ENCODE measurements at regions not wholly inside any gene's neighbourhood (a gene's known extent, or its start where the extent isn't known, plus 50 kb on each side); places are given as distances from the start of the nearest gene placed in this dataset.

DNA sequence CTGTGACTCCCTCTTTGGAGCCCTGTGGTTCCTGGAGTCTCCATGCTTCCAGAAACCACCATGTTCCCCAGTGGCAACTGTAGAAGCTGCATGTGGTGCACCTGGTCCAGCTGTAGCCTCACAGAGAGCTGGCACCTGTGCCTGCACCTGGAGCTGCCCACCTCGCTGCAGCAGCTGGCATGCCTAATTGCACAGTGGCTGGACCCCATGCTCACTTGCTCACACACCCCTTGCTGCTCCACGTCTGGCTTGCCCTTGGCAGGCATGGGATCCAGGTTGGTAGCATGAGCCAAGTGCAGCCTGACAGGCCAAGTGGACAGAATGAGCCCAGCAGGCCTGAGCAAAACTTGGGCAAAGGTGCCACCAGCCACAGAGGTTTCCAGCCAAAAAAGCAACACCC lies 680.1 kb downstream of the MATN1 start (continued):
- TF ChIP-seq, protein P1, sequence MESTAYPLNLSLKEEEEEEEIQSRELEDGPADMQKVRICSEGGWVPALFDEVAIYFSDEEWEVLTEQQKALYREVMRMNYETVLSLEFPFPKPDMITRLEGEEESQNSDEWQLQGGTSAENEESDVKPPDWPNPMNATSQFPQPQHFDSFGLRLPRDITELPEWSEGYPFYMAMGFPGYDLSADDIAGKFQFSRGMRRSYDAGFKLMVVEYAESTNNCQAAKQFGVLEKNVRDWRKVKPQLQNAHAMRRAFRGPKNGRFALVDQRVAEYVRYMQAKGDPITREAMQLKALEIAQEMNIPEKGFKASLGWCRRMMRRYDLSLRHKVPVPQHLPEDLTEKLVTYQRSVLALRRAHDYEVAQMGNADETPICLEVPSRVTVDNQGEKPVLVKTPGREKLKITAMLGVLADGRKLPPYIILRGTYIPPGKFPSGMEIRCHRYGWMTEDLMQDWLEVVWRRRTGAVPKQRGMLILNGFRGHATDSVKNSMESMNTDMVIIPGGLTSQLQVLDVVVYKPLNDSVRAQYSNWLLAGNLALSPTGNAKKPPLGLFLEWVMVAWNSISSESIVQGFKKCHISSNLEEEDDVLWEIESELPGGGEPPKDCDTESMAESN (CRISPR knock-in tag; conservative IDR thresholded peaks at IDR 0.05) = no peak
- no peak for TF ChIP-seq SAFB2 (CRISPR knock-in tag; IDR thresholded peaks at IDR 0.05; ENCODE audit: borderline replicate concordance, low read depth)
- no peak for TF ChIP-seq ZNF292 (CRISPR knock-in tag; IDR thresholded peaks at IDR 0.05; ENCODE audit: borderline replicate concordance, low read depth)
- no peak for TF ChIP-seq ZNF317 (CRISPR knock-in tag; IDR thresholded peaks at IDR 0.05)

DNA sequence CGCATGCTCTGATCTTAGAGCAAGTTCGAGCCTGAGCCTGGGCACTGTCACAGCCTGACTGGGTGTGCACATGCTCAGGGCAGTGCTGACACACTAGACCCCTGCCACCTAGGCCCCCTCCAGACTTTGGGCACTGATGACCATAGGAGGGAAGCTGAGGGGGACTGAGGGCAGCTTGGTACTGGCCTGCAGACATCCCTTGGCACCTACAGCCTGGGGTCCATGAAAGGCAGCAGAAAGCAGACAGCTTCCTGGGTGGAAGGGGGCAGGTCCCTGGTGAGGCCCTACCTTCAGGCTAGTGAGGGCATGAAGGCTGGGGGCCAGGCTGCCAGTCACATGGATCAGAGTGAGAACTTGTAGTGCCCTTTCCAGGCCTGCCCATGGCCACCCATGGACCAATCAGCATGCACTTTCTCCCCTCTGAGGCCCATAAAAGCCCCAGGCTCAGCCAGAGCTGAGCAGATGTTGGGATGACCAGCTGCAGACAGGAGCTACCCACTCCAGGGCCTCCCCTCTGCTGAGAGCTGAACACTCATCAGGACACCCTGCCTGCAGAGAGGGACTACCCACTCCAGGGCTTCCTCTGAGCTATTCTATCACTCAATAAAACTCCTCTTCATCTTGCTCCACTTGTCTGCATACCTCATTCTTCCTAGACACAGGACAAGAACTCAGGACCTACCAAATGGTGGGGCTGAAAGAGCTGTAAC lies 680.8 kb downstream of the MATN1 start:
- FAIRE-seq = no peak
- CTCF ChIA-PET (ENCODE audit: low intra/inter-chr PET ratio, low total read pairs) = no interaction called here
- ATAC-seq = no peak

More for the DNA sequence above, 680.8 kb downstream of the MATN1 start:
- no peak for DNase-seq (ENCODE audit: low spot score)
- BruUV-seq (replicated peaks) = no TSS peak
- Histone ChIP-seq H4K20me1 (ENCODE audit: insufficient read depth, low read length) (peaks cover 2% of the 10 kb centered on the region; the same call in 1 of the 2 replicates), H3K4me3 (replicated peaks in 1 of 3; ENCODE audit: insufficient read depth in 1 of 3, low read depth in 2 of 3, low read length in 3 of 3) (no peak overlapping the region), H3K79me2 (ENCODE audit: insufficient read depth, low read length) (no peaks in the 10 kb centered on the region), H3K9ac (ENCODE audit: insufficient read depth, low read depth, low read length) (no peak overlapping the region), H3K4me1 (ENCODE audit: insufficient read depth, low read length) (peaks cover 9% of the 10 kb centered on the region), H3K4me2 (ENCODE audit: low read depth, low read length) (no peak overlapping the region), H3K27me3 (ENCODE audit: control insufficient read depth in 1 of 2, insufficient read depth in 2 of 2, low read length in 2 of 2) (no peaks in the 10 kb centered on the region; a peak in 2 of 5 replicates), H3K36me3 (replicated peaks in 1 of 2; ENCODE audit: control insufficient read depth in 1 of 2, insufficient read depth in 2 of 2, low read length in 2 of 2) (no peaks in the 10 kb centered on the region), H3K27ac (ENCODE audit: extremely low read length, insufficient read depth, low read length) (no peak overlapping the region), H3K9me3 (ENCODE audit: low read length) (no peaks in the 10 kb centered on the region), H2AFZ (ENCODE audit: low read length) (no peak overlapping the region)
- whole genome bisulfite sequencing (ENCODE audit: low lambda C conversion rate) = no CpG with 5 or more reads among the region's 2 CpGs
- intact Hi-C loops (cut with micrococcal nuclease; ENCODE audit: unreplicated experiment) (no loop called here), in situ Hi-C loops (cut with HindIII; ENCODE audit: extremely low pct_ligation_motif_present, low pct_unique_long_range_greater_than_20kb) (no loop called here)
- TF ChIP-seq, protein P2, sequence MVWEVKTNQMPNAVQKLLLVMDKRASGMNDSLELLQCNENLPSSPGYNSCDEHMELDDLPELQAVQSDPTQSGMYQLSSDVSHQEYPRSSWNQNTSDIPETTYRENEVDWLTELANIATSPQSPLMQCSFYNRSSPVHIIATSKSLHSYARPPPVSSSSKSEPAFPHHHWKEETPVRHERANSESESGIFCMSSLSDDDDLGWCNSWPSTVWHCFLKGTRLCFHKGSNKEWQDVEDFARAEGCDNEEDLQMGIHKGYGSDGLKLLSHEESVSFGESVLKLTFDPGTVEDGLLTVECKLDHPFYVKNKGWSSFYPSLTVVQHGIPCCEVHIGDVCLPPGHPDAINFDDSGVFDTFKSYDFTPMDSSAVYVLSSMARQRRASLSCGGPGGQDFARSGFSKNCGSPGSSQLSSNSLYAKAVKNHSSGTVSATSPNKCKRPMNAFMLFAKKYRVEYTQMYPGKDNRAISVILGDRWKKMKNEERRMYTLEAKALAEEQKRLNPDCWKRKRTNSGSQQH (CRISPR knock-in tag; IDR thresholded peaks at IDR 0.05; ENCODE audit: low read depth) = no peak
- TF ChIP-seq, protein P3, sequence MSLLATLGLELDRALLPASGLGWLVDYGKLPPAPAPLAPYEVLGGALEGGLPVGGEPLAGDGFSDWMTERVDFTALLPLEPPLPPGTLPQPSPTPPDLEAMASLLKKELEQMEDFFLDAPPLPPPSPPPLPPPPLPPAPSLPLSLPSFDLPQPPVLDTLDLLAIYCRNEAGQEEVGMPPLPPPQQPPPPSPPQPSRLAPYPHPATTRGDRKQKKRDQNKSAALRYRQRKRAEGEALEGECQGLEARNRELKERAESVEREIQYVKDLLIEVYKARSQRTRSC (CRISPR knock-in tag; IDR thresholded peaks at IDR 0.05; ENCODE audit: low read depth) = no peak
- TF ChIP-seq HOXA7 (CRISPR knock-in tag; IDR thresholded peaks at IDR 0.05) (no peak), STAT5B (CRISPR knock-in tag; IDR thresholded peaks at IDR 0.05) (no peak), CC2D1A (CRISPR knock-in tag; IDR thresholded peaks at IDR 0.05) (no peak), ZNF317 (CRISPR knock-in tag; IDR thresholded peaks at IDR 0.05) (no peak), ZKSCAN8 (CRISPR knock-in tag; IDR thresholded peaks at IDR 0.05; ENCODE audit: borderline replicate concordance) (no peak), THAP11 (CRISPR knock-in tag; IDR thresholded peaks at IDR 0.05) (no peak)
- TF ChIP-seq, protein P4, sequence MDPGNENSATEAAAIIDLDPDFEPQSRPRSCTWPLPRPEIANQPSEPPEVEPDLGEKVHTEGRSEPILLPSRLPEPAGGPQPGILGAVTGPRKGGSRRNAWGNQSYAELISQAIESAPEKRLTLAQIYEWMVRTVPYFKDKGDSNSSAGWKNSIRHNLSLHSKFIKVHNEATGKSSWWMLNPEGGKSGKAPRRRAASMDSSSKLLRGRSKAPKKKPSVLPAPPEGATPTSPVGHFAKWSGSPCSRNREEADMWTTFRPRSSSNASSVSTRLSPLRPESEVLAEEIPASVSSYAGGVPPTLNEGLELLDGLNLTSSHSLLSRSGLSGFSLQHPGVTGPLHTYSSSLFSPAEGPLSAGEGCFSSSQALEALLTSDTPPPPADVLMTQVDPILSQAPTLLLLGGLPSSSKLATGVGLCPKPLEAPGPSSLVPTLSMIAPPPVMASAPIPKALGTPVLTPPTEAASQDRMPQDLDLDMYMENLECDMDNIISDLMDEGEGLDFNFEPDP (CRISPR knock-in tag; conservative IDR thresholded peaks at IDR 0.05) = no peak
- TF ChIP-seq, protein P5, sequence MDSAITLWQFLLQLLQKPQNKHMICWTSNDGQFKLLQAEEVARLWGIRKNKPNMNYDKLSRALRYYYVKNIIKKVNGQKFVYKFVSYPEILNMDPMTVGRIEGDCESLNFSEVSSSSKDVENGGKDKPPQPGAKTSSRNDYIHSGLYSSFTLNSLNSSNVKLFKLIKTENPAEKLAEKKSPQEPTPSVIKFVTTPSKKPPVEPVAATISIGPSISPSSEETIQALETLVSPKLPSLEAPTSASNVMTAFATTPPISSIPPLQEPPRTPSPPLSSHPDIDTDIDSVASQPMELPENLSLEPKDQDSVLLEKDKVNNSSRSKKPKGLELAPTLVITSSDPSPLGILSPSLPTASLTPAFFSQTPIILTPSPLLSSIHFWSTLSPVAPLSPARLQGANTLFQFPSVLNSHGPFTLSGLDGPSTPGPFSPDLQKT (CRISPR knock-in tag; IDR thresholded peaks at IDR 0.05; ENCODE audit: borderline replicate concordance) = no peak
- TF ChIP-seq, protein P6, sequence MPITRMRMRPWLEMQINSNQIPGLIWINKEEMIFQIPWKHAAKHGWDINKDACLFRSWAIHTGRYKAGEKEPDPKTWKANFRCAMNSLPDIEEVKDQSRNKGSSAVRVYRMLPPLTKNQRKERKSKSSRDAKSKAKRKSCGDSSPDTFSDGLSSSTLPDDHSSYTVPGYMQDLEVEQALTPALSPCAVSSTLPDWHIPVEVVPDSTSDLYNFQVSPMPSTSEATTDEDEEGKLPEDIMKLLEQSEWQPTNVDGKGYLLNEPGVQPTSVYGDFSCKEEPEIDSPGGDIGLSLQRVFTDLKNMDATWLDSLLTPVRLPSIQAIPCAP (CRISPR knock-in tag; IDR thresholded peaks at IDR 0.05; ENCODE audit: low read depth) = no peak
- POLR2A ChIA-PET = no interaction called here
